ENCODE measurements at regions not wholly inside any gene's neighbourhood (a gene's known extent, or its start where the extent isn't known, plus 50 kb on each side); places are given as distances from the start of the nearest gene placed in this dataset.

- TF ChIP-seq CTCF (IDR thresholded peaks at IDR 0.05) (no peak), POLR2A (IDR thresholded peaks at IDR 0.05) (no peak)
Measured at GRCh38 chr3:157868946-157869345, 237.3 kb downstream of the SHOX2 start.
